ENCODE measurements at regions not wholly inside any gene's neighbourhood (a gene's known extent, or its start where the extent isn't known, plus 50 kb on each side); places are given as distances from the start of the nearest gene placed in this dataset.

- H3K27me3 ChIP-seq (ENCODE audit: insufficient read depth, poor library complexity, severe bottlenecking) = no peaks in the 10 kb centered on the region
- H3K27ac ChIP-seq (ENCODE audit: poor library complexity, severe bottlenecking) = peak overlapping the region; percentile 95
- DNase-seq (ENCODE audit: low spot score) = no peak
- peaks cover 33% of the 10 kb centered on the region for H3K36me3 ChIP-seq (ENCODE audit: low read depth)
- H3K4me3 ChIP-seq (ENCODE audit: severe bottlenecking) = no peak overlapping the region
- TF ChIP-seq CTCF (IDR thresholded peaks at IDR 0.05; ENCODE audit: poor library complexity, severe bottlenecking) = no peak
- H3K4me1 ChIP-seq (ENCODE audit: insufficient read depth, poor library complexity, severe bottlenecking) = peaks cover 42% of the 10 kb centered on the region
- H3K9me3 ChIP-seq (ENCODE audit: severe bottlenecking) = no peaks in the 10 kb centered on the region
- no peak for ATAC-seq (ENCODE audit: low read depth)
These were observed 230.1 kb upstream of the CELF2 start for GRCh38 chr10:10787586-10787985.

GRCh38 chr10:10788761-10789160 is 228.9 kb upstream of the CELF2 start:
- no peak for ATAC-seq (ENCODE audit: low read depth)
- DNase-seq (ENCODE audit: low spot score) = no peak
- H3K27ac ChIP-seq (ENCODE audit: poor library complexity, severe bottlenecking) = peak overlapping the region; percentile 95
- peaks cover 33% of the 10 kb centered on the region for H3K36me3 ChIP-seq (ENCODE audit: low read depth)
- H3K4me3 ChIP-seq (ENCODE audit: severe bottlenecking) = no peak overlapping the region
- no peaks in the 10 kb centered on the region for H3K27me3 ChIP-seq (ENCODE audit: insufficient read depth, poor library complexity, severe bottlenecking)
- peaks cover 52% of the 10 kb centered on the region for H3K4me1 ChIP-seq (ENCODE audit: insufficient read depth, poor library complexity, severe bottlenecking)
- no peaks in the 10 kb centered on the region for H3K9me3 ChIP-seq (ENCODE audit: severe bottlenecking)
- no peak for TF ChIP-seq CTCF (IDR thresholded peaks at IDR 0.05; ENCODE audit: poor library complexity, severe bottlenecking)

GRCh38 chr10:10791869-10792268 is 225.8 kb upstream of the CELF2 start:
- Histone ChIP-seq H3K9me3 (ENCODE audit: severe bottlenecking) (no peaks in the 10 kb centered on the region), H3K36me3 (ENCODE audit: low read depth) (peaks cover 22% of the 10 kb centered on the region), H3K4me3 (ENCODE audit: severe bottlenecking) (no peak overlapping the region), H3K27me3 (ENCODE audit: insufficient read depth, poor library complexity, severe bottlenecking) (no peaks in the 10 kb centered on the region), H3K27ac (ENCODE audit: poor library complexity, severe bottlenecking) (peak overlapping the region; percentile 95), H3K4me1 (ENCODE audit: insufficient read depth, poor library complexity, severe bottlenecking) (peaks cover 61% of the 10 kb centered on the region)
- TF ChIP-seq CTCF (IDR thresholded peaks at IDR 0.05; ENCODE audit: poor library complexity, severe bottlenecking) = no peak
- ATAC-seq (ENCODE audit: low read depth) = no peak
- no peak for DNase-seq (ENCODE audit: low spot score)

GRCh38 chr10:10792681-10793080 is 225.0 kb upstream of the CELF2 start:
- peaks cover 22% of the 10 kb centered on the region for H3K36me3 ChIP-seq (ENCODE audit: low read depth)
- H3K9me3 ChIP-seq (ENCODE audit: severe bottlenecking) = no peaks in the 10 kb centered on the region
- H3K4me3 ChIP-seq (ENCODE audit: severe bottlenecking) = no peak overlapping the region
- ATAC-seq (ENCODE audit: low read depth) (peak; percentile 81), DNase-seq (ENCODE audit: low spot score) (peak; percentile 68)
- H3K27ac ChIP-seq (ENCODE audit: poor library complexity, severe bottlenecking) = peak overlapping the region; percentile 95
- no peaks in the 10 kb centered on the region for H3K27me3 ChIP-seq (ENCODE audit: insufficient read depth, poor library complexity, severe bottlenecking)
- H3K4me1 ChIP-seq (ENCODE audit: insufficient read depth, poor library complexity, severe bottlenecking) = peaks cover 61% of the 10 kb centered on the region
- TF ChIP-seq CTCF (IDR thresholded peaks at IDR 0.05; ENCODE audit: poor library complexity, severe bottlenecking) = no peak

GRCh38 chr10:10794046-10794445 is 223.6 kb upstream of the CELF2 start:
- Histone ChIP-seq H3K9me3 (ENCODE audit: severe bottlenecking) (no peaks in the 10 kb centered on the region), H3K27ac (ENCODE audit: poor library complexity, severe bottlenecking) (peak overlapping the region; percentile 95), H3K36me3 (ENCODE audit: low read depth) (peaks cover 22% of the 10 kb centered on the region), H3K27me3 (ENCODE audit: insufficient read depth, poor library complexity, severe bottlenecking) (no peaks in the 10 kb centered on the region), H3K4me3 (ENCODE audit: severe bottlenecking) (peak overlapping the region; percentile 25), H3K4me1 (ENCODE audit: insufficient read depth, poor library complexity, severe bottlenecking) (peaks cover 69% of the 10 kb centered on the region)
- no peak for DNase-seq (ENCODE audit: low spot score)
- no peak for TF ChIP-seq CTCF (IDR thresholded peaks at IDR 0.05; ENCODE audit: poor library complexity, severe bottlenecking)
- ATAC-seq (ENCODE audit: low read depth) = peak; percentile 37

Measured in RWPE2 (cell line).